ENCODE measurements at regions not wholly inside any gene's neighbourhood (a gene's known extent, or its start where the extent isn't known, plus 50 kb on each side); places are given as distances from the start of the nearest gene placed in this dataset.

DNA sequence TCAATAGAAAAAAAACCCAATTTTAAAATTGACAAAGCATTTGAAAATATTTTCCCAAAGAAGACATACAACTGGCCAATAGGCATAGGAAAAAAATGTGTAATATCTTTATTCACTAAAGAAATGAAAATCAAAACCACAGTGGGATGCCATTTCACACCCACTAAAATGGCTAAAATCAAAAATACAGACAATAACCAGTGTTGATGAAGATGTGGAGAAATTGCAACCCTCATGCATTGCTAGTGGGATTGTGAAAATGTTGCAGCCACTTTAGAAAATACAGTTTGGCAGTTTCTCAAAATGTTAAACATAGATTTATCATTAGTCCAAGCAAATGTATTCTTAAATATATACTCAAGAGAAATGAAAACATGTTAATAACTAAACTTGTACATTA is 315.1 kb upstream of the GPR149 start:
- in situ Hi-C loops (cut with MboI; ENCODE audit: low sequenced_read_pairs): loop anchor here (25.0 kb wide), 1 partner anchor 408 kb away; no protein-coding TSS in a partner anchor
- Histone ChIP-seq H3K4me1 (no peaks in the 10 kb centered on the region), H3K27me3 (ENCODE audit: low read depth) (no peaks in the 10 kb centered on the region), H3K9me3 (no peaks in the 10 kb centered on the region), H3K4me3 (no peak overlapping the region), H3K36me3 (replicated peaks) (no peaks in the 10 kb centered on the region)
- DNase-seq (ENCODE audit: low spot score in 2 of 2): no peak

DNA sequence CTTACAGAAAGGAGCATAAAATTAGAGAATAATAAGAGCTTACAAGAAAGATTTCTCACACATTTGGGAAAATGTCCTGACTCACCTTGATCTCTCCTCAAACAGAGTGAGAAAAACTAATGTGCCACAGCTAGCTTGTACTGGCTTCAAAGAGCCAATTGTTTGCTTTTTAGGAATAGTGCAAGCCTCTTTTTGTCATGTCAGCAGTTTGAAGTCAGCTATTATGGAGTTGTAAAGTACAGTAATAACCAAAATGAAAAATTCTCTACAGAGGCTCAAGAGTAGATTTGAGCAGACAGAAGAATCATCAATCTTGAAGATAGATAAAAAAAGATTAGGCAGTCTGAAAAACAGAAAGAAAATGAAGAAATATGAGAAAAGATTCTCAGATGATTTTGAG is 313.4 kb upstream of the GPR149 start:
- no peaks in the 10 kb centered on the region for H3K9me3 ChIP-seq
- no peaks in the 10 kb centered on the region for H3K36me3 ChIP-seq (replicated peaks)
- in situ Hi-C loops (cut with MboI; ENCODE audit: low sequenced_read_pairs): loop anchor here (25.0 kb wide), 1 partner anchor 406 kb away; no protein-coding TSS in a partner anchor
- H3K4me1 ChIP-seq: no peaks in the 10 kb centered on the region
- no peaks in the 10 kb centered on the region for H3K27me3 ChIP-seq (ENCODE audit: low read depth)
- DNase-seq (ENCODE audit: low spot score in 2 of 2): no peak
- H3K4me3 ChIP-seq: no peak overlapping the region

DNA sequence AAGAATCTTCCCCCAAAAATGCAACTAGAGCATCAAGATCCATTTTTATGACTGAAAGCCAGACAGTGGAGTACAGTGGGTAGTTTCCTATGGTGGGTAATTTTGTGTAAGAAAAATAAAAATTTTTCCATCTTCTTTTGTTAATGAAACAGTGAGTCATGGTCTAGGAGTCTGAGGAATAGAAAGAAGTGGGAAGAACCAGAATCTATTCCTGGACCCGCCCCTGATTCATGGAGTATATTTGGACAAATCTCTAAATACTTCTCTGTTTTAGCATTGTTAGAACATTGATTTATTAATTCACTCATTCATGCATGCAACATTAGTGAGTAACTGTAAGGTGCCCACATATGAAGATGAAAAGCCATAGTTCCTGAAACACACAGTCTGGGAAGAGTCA is 304.5 kb upstream of the GPR149 start:
- in situ Hi-C loops (cut with MboI; ENCODE audit: low sequenced_read_pairs): loop anchor here (25.0 kb wide), 1 partner anchor 397 kb away; no protein-coding TSS in a partner anchor
- Histone ChIP-seq H3K4me1 (no peaks in the 10 kb centered on the region), H3K36me3 (replicated peaks) (no peaks in the 10 kb centered on the region), H3K9me3 (no peaks in the 10 kb centered on the region), H3K4me3 (no peak overlapping the region), H3K27me3 (ENCODE audit: low read depth) (no peaks in the 10 kb centered on the region)
- DNase-seq (ENCODE audit: low spot score in 2 of 2): no peak

DNA sequence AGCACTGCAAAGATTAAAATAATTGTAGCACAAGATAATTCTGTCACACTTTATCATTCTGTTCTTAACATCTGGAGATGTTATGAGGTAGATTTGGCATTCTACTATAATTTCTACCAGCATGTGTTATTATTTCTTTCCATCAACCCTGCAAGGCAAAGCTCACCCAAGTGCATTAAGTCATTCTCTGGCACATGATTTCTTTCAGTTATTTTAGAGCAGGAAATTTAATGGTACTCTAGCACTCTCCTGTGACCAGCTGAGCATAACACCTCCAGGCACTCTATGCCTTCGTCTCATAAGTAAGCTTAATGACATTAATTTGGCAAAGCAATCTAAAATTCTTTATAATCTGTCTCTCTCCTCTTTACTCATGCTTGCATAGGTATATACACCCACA is 300.2 kb upstream of the GPR149 start:
- Histone ChIP-seq H3K4me1 (no peaks in the 10 kb centered on the region), H3K4me3 (no peak overlapping the region), H3K27me3 (ENCODE audit: low read depth) (no peaks in the 10 kb centered on the region), H3K36me3 (replicated peaks) (no peaks in the 10 kb centered on the region), H3K9me3 (no peaks in the 10 kb centered on the region)
- in situ Hi-C loops (cut with MboI; ENCODE audit: low sequenced_read_pairs): loop anchor here (25.0 kb wide), 1 partner anchor 393 kb away; no protein-coding TSS in a partner anchor
- DNase-seq (ENCODE audit: low spot score in 2 of 2): no peak

DNA sequence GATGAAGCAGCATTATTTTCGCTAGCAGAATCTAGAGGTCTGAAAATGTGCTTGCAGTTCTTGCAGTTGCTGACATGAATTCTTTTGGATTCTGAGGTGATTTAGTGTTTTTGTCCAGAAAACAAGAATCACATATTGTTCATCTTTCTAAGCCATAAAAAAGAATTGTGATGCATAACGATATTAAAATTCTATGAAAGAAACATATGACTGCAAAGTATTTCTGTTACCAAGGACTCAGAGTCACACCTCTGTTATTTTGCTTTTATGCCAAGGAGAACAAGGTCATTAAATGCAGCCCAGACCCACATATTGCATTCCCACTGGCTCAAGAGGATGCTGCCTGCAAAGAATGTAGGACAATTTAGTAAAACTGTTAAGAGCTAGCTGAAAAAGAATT is 299.8 kb upstream of the GPR149 start:
- no peaks in the 10 kb centered on the region for H3K4me1 ChIP-seq
- DNase-seq (ENCODE audit: low spot score in 2 of 2): no peak
- in situ Hi-C loops (cut with MboI; ENCODE audit: low sequenced_read_pairs): loop anchor here (25.0 kb wide), 1 partner anchor 392 kb away; no protein-coding TSS in a partner anchor
- H3K4me3 ChIP-seq: no peak overlapping the region
- no peaks in the 10 kb centered on the region for H3K27me3 ChIP-seq (ENCODE audit: low read depth)
- H3K9me3 ChIP-seq: no peaks in the 10 kb centered on the region
- no peaks in the 10 kb centered on the region for H3K36me3 ChIP-seq (replicated peaks)

DNA sequence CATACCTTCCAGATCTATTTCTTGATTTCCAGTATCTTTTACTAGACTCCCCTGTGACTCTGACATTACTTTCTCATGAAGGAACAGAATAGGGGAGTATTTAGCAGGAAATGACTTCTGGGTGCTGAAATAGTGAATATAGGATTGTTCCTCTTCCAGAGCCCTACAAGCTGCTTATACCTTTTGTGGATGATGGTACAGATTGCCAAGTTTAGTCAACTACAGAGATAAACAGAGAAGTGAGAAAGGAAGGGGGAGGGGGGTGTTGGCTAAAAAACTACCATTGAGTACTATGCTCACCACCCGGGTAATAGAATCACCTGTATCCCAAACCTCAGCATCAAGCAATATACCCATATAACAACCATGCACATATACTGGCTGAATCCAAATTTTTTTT is 298.3 kb upstream of the GPR149 start:
- no peaks in the 10 kb centered on the region for H3K4me1 ChIP-seq
- in situ Hi-C loops (cut with MboI; ENCODE audit: low sequenced_read_pairs): loop anchor here (25.0 kb wide), 1 partner anchor 391 kb away; no protein-coding TSS in a partner anchor

DNA sequence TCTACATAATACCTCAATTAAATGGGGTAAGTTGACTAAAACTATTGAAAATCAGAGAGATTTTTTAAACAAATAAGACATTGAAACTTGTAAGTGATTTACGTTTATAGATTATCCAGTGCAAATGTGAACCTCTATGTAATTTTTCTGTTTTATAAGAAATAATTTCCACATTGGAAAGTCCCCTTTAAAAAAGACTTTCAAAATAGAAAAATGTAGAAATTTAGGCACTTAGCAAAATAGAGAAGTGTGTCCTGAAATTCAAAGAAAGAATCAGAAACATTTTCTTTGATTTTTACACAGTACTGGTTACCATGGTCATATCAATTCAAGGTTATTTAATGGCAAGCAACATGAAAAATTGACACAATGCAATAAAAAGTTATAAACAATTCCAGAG is 290.9 kb upstream of the GPR149 start:
- Histone ChIP-seq H3K4me1 (no peaks in the 10 kb centered on the region; the same call in 1 of the 2 replicates), H3K27me3 (ENCODE audit: low read depth) (no peaks in the 10 kb centered on the region), H3K4me3 (no peak overlapping the region), H3K9me3 (no peaks in the 10 kb centered on the region), H3K36me3 (replicated peaks) (no peaks in the 10 kb centered on the region)
- in situ Hi-C loops (cut with MboI; ENCODE audit: low sequenced_read_pairs): no loop called here
- DNase-seq (ENCODE audit: low spot score in 2 of 2): no peak

More for the DNA sequence above, 298.3 kb upstream of the GPR149 start:
- Histone ChIP-seq H3K9me3 (no peaks in the 10 kb centered on the region), H3K4me3 (no peak overlapping the region), H3K36me3 (replicated peaks) (no peaks in the 10 kb centered on the region), H3K27me3 (ENCODE audit: low read depth) (no peaks in the 10 kb centered on the region)
- DNase-seq (ENCODE audit: low spot score in 2 of 2): no peak

DNA sequence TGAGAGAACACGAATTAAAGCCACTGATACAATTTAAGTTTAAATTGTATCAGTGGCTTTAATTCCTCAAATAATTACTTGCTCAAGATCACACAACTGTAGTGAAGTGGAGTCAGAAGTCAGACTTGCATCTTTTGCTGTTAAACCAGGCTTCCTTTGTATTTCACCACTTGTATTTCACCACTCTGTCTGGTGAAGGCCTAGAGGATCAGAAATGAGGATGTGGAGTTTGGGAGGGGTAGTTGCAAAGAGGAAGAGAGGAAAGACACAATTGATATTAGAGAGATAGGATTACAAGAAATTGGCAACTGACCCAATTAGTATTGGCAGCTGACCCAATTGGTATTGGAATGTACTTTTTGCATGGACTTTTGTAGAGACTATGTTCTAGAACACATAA is 288.1 kb upstream of the GPR149 start:
- no peak overlapping the region for H3K4me3 ChIP-seq
- no peak for DNase-seq (ENCODE audit: low spot score in 2 of 2)
- no peaks in the 10 kb centered on the region for H3K27me3 ChIP-seq (ENCODE audit: low read depth)
- H3K9me3 ChIP-seq: no peaks in the 10 kb centered on the region
- no peaks in the 10 kb centered on the region; the same call in 1 of the 2 replicates for H3K4me1 ChIP-seq
- in situ Hi-C loops (cut with MboI; ENCODE audit: low sequenced_read_pairs): no loop called here
- no peaks in the 10 kb centered on the region for H3K36me3 ChIP-seq (replicated peaks)

DNA sequence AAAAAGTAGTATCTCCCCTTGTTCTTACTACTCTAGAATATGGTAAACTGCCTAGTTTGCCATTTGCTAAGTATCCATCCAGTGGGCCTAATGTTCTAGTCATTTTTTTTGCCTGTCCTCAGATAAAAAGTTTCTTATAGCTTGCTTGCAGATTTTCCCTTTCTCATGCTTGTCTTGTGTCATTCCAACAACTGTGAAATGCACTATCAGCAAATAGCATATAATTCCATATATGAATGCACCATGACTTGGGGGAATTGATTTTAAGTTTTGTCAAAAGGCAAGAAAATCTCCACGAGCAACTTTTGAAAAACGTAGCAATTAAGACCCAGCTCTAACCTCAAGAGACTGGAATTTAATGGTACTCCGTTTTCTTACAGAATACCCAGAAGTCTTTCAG is 286.2 kb upstream of the GPR149 start:
- Histone ChIP-seq H3K9me3 (no peaks in the 10 kb centered on the region), H3K4me1 (no peaks in the 10 kb centered on the region; the same call in 1 of the 2 replicates), H3K4me3 (no peak overlapping the region), H3K36me3 (replicated peaks) (no peaks in the 10 kb centered on the region), H3K27me3 (ENCODE audit: low read depth) (no peaks in the 10 kb centered on the region)
- in situ Hi-C loops (cut with MboI; ENCODE audit: low sequenced_read_pairs): no loop called here
- DNase-seq (ENCODE audit: low spot score in 2 of 2): no peak

DNA sequence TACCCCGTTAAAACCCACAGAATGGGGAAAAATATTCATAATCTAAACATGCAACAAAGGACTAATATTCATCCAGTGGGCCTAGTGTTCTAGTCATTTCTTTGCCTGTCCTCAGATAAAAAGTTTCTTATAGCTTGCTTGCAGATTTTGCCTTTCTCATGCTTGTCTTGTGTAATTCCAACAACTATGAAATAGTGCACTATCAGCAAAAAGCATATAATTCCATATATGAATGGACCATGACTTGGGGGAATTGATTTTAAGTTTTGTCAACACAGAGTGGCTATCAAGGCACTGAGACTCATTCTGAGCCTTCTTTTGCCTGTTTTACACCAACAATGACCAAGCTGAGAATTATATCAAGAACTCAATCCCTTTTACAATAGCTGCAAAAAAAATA is 278.6 kb upstream of the GPR149 start:
- in situ Hi-C loops (cut with MboI; ENCODE audit: low sequenced_read_pairs): no loop called here
- Histone ChIP-seq H3K36me3 (replicated peaks) (no peaks in the 10 kb centered on the region), H3K27me3 (ENCODE audit: low read depth) (no peaks in the 10 kb centered on the region), H3K4me3 (no peak overlapping the region), H3K9me3 (no peaks in the 10 kb centered on the region), H3K4me1 (no peaks in the 10 kb centered on the region)
- DNase-seq (ENCODE audit: low spot score in 2 of 2): no peak

DNA sequence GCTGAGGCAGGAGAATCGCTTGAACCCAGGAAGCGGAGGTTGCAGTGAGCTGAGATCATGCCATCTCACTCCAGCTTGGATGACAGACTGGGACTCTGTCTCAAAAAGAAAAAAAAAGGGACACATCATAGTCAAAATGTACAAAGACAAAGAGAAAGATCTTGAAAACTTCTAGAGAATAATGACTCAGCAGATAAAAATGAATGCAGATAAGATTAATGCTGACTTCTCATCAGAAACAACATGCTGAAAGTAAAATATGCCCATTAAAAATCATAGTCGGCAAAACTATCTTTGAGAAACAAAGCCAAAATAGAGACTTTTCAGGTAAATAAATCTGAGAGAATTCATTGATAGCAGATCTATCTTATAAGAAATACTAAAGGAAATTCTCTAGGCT is 271.1 kb upstream of the GPR149 start:
- H3K4me3 ChIP-seq: no peak overlapping the region
- no peaks in the 10 kb centered on the region for H3K4me1 ChIP-seq
- no peaks in the 10 kb centered on the region for H3K36me3 ChIP-seq (replicated peaks)
- no peaks in the 10 kb centered on the region for H3K27me3 ChIP-seq (ENCODE audit: low read depth)
- DNase-seq (ENCODE audit: low spot score in 2 of 2): no peak
- no peaks in the 10 kb centered on the region for H3K9me3 ChIP-seq
- in situ Hi-C loops (cut with MboI; ENCODE audit: low sequenced_read_pairs): no loop called here

DNA sequence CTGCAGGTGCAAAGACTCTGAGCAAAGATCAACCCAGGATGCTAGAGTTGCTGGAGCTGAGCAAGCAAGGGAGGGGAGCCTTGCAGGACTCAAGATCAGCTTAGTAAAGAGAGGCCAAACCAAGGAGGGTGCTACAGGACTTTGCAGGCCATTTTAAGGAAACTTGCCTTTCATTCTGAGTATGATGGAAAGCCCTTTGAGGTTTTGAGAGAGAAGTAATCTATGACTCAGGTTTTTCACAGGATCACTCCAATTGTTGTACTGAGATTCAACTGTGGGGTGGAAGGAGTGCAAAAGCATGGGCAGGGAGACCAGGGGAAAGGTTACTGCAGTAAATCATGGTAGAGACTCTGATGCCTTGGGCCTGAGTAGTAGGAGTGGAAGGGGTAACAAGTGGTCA is 260.4 kb upstream of the GPR149 start:
- no peak for DNase-seq (ENCODE audit: low spot score in 2 of 2)
- Histone ChIP-seq H3K4me3 (no peak overlapping the region), H3K36me3 (replicated peaks) (no peaks in the 10 kb centered on the region), H3K4me1 (no peaks in the 10 kb centered on the region), H3K9me3 (no peaks in the 10 kb centered on the region), H3K27me3 (ENCODE audit: low read depth) (no peaks in the 10 kb centered on the region)
- in situ Hi-C loops (cut with MboI; ENCODE audit: low sequenced_read_pairs): no loop called here

DNA sequence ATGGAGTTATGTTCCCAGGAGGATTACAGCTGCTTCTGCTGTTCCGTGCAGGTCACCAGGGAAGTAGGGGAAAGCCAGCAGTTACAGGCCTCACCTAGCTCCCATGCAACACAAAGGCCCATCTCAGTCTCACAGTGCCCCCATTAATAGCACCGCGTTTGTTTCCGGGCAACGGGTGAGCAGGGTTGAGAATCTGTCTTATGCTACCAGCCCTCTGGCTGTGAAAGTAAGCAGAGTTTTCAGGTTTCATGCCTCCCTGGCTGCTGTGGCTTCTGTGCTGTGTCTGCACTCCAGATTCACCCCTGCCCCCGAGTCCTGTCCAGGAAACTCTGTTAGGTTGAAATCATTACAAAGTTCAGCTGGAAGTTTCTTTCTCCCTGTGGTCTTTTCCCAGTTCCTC is 254.4 kb upstream of the GPR149 start:
- H3K36me3 ChIP-seq (replicated peaks): no peaks in the 10 kb centered on the region
- no peak for DNase-seq (ENCODE audit: low spot score in 2 of 2)
- no peaks in the 10 kb centered on the region for H3K9me3 ChIP-seq
- in situ Hi-C loops (cut with MboI; ENCODE audit: low sequenced_read_pairs): no loop called here
- no peak overlapping the region for H3K4me3 ChIP-seq
- H3K27me3 ChIP-seq (ENCODE audit: low read depth): no peaks in the 10 kb centered on the region
- no peaks in the 10 kb centered on the region for H3K4me1 ChIP-seq

DNA sequence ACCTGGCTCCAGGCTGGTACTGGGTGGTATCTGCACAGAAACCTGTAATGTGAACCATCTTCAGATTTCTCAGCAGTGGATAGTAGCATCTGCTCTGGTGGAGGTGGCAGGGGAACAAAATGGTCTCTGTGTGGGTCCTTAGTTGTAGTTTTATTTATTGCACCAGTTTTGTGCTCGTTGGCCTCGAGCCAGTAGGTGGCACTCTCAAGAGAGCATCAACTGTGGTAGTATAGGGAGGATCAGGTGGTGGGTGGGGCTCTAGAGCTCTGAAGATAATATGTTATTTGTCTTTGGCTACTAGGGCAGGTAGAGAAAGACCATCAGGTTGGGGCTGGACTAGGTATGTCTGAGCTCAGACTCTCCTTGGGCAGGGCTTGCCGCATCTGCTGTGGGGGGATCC is 254.0 kb upstream of the GPR149 start:
- no peaks in the 10 kb centered on the region for H3K36me3 ChIP-seq (replicated peaks)
- in situ Hi-C loops (cut with MboI; ENCODE audit: low sequenced_read_pairs): no loop called here
- no peaks in the 10 kb centered on the region for H3K27me3 ChIP-seq (ENCODE audit: low read depth)
- H3K9me3 ChIP-seq: no peaks in the 10 kb centered on the region
- DNase-seq (ENCODE audit: low spot score in 2 of 2): peak in 1 of 2 experiments; percentile 26
- H3K4me1 ChIP-seq: no peaks in the 10 kb centered on the region
- H3K4me3 ChIP-seq: no peak overlapping the region

DNA sequence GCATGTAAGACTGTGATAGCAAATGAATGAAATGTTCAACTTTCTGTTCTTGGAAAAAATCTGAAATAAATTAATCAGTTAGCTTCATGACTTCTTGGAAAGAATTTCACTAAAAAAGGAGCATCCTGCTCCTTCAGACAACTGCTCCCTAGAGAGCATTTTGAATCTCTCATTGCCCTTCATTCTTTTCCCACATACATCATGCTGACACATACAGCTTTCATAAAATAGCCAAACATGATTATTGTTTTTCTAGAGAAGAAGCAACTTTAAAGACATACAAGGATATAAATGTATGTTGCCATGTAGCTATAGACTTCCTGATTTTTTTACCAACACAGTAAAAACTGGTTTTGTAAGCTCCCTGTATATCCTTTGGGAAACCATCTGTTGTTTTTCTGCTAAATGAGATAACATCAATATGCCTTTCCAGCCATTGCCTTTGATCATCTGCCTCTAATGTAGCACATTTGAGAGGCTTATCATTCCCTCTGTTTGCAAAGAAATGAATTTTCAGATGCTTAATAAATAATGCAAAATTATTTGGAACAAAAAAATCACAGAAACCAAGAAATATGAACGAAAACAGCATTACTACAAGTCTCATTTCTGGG is 248.2 kb upstream of the GPR149 start:
- Histone ChIP-seq H3K4me1 (no peaks in the 10 kb centered on the region), H3K9me3 (no peaks in the 10 kb centered on the region), H3K4me3 (no peak overlapping the region), H3K27me3 (ENCODE audit: low read depth) (no peaks in the 10 kb centered on the region), H3K36me3 (replicated peaks) (no peaks in the 10 kb centered on the region)
- in situ Hi-C loops (cut with MboI; ENCODE audit: low sequenced_read_pairs): no loop called here
- no peak for DNase-seq (ENCODE audit: low spot score in 2 of 2)

Measured in HAP-1 (cell line).